Occipital lobe (tissue), 1 donor: ENCODE measurements at regions not wholly inside any gene's neighbourhood (a gene's known extent, or its start where the extent isn't known, plus 50 kb on each side); places are given as distances from the start of the nearest gene placed in this dataset.
"Not testable (repeated sequence)": the region's sequence is repeated elsewhere in the genome, so short reads cannot be mapped to it uniquely, and the experiment has no call there.

Experiments
- DNase-seq: peaks from one replicate; lab custom pipeline; 2025; lab: John Stamatoyannopoulos, UW

DNA sequence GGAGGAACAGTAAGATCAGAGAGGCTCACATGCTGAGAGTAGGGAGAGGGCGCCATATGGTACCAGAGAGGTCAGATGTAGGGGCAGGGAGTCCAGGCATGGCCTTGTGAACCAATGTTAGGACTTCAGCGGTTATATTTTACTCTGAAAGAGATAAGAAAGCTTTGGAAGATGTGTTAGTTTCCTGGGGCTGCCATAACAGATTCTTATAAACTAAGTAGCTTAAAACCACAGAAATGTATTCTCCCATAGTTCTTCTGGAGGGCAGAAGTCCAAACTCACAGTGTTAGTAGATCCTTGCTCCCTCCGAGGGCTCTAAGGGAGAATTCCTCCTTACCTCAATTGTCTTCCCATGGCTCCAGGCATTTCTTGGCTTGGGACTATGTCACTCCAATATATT lies 502.5 kb upstream of the ADGRL2 start:
- DNase-seq, result no peak

DNA sequence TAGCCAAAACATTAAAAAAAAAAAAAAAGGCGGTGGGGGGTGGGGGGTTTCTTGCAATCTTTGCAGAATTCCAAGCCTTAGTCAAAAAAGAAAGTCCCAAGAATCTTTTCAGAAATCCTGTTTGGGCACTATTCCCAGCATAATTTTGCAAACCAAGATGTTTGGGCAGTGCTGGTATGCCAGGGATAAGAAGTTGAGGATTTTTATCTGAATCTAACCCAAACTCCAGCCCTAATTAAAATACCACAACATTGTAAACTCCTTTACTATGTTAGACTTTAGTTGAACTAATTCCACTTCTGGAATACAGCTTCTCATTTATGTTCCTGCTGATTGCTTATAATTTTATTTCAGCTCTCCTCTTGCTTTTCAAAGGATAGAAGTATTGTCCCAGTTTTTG lies 504.1 kb upstream of the ADGRL2 start:
- DNase-seq, result no peak

DNA sequence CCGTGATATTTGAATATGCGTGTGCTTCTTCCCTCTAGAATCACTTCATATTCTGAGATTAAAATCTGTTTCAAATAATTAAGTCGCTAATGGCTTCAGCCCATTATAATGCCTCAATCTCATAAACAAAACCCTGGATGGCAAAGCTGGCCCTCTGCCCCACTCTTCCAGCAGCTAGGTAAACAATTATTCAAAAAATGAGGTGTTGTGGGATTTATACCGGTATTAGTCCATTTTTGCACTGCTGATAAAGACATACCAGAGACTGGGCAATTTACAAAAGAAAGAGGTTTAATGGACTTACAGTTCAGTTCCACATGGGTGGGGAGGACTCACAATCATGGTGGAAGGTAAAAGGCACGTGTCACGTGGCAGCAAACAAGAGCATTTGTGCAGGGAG lies 510.4 kb upstream of the ADGRL2 start:
- DNase-seq, result no peak

DNA sequence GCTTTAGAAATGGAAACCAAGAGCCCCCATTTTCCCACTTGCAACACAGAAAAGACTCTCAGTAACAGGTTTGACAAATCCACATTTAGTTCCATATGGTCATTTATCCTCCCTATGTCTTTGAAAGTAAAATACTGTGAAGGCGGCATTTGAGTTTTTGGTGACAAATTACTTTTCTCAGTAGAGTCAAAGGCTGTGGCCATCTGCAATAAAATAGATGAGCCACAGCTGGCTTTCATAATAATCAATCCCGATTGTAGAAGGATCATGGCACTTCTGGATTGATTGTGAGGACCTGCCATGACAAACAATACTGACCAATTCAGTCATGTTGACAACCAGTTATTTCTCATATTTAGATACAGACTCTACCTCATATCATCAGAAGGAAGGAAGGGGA lies 512.0 kb upstream of the ADGRL2 start:
- DNase-seq, result no peak

DNA sequence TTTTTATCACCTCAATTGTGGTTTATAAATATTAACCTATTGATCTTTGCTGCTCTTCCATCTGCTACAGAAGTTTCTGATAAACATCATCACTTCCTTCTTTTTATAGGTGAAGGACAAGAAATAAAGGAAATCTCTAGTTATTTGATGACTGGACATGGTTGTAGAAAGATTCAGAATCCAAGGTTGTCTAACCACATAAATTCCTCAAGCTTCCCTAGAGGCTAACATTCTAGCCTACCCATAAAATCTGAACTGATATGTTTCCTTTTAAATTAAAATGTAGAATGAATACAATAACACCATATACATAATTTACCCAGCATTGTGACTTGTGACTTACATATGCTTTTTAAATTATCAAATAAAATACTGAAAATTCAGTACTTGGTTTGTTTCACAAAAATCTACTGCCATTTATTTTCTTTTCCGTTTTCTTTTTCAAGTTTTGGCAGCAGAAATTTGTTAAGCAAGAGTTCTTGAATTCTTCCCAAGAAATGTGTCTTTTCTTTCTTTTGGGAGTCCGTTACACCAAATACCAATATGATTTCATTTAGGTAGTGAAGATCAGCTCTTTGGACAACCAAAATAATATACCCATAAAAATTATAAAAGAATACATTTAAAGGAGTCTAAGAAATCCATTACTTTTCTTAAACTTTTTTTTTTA lies 513.2 kb upstream of the ADGRL2 start:
- DNase-seq, result no peak

DNA sequence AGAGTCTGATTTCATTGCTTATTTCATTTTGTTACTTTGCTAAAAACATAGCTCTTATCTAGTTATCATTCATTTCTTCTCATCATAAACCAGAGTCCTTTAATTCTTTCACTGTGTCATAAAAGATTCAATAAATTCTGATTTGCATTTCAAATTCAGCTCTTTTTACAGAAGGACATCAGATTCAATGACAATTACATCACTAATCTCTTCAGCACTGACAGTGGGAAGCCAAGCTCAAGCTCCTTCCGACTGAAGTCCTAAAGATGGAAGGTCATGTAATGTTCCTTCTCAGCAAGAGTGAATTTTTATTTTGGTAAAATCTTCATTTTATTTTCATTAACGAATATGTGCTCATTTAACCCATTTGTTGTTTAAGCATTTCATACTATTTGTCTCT lies 530.7 kb upstream of the ADGRL2 start:
- DNase-seq, result no peak

DNA sequence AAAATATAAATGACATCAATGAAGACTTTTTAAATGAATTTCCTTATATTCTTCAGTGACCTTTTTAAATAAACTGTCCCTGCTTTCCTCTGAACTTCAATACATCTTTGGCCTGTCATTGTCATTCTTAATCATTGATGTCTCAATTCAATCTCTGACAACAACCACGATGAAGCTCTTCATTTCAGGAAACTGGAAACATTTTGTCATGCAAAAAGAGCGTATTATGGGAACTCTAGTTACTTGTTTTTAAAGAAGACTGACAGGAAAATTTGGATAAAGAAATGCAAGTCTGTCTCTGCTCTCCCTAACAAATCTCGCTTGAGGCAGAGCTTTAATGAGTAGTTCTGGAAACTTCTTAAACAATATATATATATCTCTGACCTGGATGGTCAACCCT lies 535.8 kb upstream of the ADGRL2 start:
- no peak for DNase-seq

DNA sequence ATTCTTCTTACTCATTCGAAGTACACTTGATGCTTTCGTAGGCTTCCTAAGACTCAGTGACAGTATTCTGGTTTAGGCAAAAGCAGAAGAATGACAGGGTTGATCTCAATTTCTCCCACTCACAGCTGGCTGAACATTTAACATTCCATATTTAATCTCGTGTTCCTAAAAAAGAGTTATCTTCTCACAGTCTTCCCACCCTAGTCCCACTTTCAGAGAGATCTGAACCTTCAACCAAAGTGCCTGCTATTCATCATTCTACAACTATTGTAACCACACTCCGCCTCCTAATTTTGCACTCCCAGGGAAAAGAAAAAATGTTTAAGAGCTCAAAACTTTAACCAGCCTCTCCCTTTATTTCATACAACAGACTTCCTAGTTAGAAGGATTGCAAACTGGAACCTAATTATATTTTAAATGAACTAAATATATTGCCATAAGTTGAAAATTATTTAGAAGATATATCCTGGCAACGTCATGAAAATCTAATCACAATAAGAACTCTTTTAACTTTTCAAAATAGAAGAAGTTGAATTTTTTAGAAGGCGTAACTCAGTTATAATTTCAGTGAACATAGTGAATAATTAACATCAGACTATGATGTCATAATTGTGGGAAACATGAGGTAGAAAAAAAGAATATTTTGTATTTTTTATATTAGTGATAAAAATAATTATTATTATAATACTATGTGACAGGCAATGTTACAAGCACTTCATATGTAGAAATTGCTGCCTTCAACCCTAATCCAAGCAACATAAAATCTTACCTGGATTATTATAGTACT lies 540.9 kb upstream of the ADGRL2 start:
- no peak for DNase-seq

DNA sequence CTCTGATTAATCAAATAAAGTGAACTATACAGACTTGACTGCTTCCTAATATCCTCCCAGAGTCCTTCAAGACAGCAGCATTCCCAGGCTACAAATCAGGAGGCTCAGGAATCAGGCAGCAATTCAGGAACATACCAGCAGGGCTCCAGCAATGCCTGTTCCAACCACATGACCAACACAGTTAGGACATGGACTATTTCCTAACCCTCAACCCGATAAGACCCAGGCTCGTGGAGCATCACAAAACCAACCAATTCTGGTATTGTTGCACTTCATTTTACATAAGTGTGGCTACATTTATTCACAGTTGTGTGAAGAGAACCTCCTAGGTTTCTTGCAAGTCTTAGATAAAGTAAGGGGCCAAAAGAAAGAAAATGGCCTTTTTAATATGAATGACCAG lies 546.2 kb upstream of the ADGRL2 start:
- DNase-seq, result no peak

DNA sequence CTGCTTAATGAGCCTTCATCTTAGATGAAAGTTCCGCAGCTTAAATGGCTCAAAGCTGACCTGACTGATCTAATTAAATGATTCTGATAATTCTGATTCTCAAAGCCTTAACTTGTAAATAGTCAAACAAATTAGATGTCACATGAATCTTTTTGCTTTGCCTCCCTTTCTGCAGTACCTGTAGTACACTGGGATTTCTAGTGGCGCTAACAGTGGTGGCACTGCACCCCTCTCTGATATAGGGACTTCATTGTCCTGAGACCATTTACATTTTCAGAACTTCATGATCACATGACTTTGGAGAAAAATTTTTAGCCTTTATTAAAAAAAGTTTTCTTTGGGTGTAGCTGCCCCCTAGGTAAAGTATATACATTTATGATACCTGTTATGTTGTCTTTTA lies 546.7 kb upstream of the ADGRL2 start:
- no peak for DNase-seq

DNA sequence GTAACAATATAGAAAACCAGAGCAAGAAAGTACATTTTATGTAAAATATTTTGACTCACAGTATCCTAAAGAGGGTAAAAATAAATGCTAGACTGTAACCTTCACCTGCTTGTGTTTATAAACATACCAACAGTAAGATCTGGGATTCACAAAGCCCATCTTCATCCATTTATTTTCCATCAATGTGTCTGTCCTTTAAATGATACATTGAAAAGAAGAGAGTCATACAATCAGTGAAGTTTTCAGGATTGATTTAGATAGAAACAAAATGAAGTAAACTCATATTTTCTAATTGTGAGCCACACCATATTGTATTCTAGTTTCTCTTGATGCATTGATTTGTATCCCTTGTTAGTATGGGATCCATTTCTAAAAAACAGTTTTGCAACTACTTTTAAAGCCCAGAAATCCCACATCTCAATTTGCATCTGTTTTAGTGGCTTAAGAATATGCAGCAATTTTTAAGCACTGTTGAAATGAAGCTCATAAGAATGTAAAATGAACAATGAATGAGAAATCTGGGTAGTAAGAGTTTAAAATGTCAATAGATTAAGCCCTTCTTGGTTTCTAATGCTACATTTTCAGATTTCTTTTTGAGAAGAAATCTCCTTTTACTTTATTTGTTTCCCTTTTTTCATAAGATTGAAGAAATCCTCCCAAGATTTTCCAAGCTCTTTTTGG lies 548.1 kb upstream of the ADGRL2 start:
- no peak for DNase-seq

DNA sequence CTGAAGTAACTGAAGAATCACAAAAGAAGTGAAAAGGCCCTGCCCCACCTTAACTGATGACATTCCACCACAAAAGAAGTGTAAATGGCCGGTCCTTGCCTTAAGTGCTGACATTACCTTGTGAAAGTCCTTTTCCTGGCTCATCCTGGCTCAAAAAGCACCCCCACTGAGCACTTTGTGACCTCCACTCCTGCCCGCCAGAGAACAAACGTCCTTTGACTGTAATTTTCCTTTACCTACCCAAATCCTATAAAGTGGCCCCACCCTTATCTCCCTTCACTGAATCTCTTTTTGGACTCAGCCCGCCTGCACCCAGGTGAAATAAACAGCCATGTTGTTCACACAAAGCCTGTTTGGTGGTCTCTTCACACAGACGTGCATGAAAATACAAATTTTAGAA lies 549.9 kb upstream of the ADGRL2 start:
- not testable (repeated sequence) for DNase-seq

DNA sequence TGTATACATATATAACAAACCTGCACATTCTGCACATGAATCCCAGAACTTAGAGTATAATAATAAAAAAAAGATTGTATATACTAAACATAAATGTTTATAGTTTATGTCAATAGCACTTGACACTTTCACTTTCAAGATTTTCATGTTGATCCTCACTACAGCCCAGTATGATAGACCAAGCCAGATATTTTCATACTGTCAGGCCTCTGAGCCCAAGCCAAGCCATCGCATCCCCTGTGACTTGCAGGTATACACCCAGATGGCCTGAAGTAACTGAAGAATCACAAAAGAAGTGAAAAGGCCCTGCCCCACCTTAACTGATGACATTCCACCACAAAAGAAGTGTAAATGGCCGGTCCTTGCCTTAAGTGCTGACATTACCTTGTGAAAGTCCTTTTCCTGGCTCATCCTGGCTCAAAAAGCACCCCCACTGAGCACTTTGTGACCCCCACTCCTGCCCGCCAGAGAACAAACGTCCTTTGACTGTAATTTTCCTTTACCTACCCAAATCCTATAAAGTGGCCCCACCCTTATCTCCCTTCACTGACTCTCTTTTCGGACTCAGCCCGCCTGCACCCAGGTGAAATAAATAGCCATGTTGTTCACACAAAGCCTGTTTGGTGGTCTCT lies 555.5 kb upstream of the ADGRL2 start:
- not testable (repeated sequence) for DNase-seq

DNA sequence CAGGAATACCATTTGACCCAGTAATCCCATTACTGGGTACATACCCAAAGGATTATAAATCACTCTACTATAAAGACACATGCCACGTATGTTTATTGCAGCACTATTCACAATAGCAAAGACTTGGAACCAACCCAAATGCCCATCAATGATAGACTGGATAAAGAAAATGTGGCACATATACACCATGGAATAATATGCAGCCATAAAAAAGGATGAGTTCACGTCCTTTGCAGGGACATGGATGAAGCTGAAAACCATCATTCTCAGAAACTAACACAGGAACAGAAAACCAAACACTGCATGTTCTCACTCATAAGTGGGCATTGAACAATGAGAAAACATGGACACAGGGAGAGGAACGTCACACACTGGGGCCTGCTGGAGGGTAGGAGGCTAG lies 556.1 kb upstream of the ADGRL2 start:
- DNase-seq, result not testable (repeated sequence)

DNA sequence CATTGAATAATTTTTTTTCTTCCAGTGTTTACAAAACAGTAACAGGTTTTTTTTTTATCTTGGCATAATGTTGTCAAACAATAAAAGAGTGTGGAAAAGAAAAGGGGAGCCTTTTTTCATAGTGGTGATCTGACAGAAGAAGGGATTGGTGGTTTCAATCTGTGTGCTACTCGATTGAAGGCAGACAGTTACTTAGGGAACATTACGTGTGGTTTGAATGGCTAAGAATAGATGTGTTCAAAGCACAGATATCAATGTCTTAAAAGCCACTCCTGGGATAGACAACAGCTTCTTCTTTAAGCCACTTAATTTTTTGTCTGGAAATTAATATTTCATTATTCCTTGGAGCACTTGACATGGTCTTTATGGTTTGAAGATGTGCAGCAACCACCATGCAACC lies 558.6 kb upstream of the ADGRL2 start:
- no peak for DNase-seq

DNA sequence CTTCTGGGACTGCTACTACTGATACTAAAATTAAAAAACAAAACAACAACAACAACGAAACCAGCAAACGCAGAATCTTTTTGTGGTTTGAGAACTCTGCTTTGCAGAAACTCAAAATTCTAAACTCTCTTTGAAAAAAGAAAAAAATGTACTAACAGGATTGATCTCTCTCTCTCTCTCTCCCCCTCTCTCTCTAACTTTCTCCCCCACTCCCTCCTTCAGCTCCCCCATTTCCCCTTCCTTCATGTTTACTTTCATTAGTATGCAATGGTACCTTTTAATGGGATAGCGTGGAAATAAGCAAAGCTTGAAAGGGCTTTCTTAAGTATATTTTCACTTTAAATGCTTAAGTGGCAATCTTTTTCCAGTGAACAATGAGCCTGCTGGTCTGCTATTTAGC lies 562.6 kb upstream of the ADGRL2 start:
- no peak for DNase-seq

DNA sequence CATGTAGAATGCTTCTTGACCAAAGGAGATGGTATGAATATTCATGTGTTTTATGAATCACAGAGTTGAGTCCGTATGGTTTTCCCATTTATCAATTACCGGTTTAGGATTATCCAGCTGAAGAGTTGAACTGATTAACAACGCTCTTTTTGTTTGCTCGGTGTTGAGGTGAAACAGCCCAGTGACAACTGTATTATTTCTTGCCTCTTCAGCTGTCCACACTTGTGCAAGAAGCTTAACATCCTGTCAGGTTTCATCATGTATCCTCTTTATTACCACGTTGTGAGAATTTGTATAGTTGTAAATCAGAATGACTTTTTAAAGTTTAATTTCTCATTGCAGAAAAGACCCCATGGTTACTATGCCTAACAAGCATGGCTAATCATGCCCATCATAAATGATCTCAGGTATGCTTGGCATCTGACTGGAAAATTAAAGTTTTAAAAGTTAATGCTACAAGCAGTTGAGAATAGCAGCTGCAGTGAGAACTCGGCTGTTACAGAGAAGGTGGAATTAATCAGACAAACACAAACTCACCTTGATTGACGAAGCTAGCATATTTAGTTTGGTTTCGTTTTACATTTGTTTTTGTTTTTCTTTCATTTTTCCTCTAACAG lies 563.2 kb upstream of the ADGRL2 start:
- DNase-seq, result no peak

DNA sequence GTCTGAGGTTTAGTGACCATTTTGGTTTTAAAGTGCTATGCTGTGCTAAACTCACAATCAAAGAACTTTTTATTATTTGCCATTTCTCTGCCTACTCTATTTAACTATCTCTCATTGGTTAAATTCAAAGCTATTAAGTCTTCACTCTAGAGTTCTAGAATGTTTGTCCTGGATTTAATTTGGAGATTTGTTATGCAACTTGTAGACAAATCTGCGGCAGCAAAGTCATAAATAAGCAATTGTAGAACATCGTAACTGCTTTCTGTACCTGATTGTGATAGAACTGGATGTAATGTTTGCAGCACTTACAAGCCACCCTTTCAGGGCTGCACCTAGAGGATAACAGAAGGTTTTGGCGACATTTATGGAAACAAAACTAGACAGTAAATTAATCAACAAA lies 566.5 kb upstream of the ADGRL2 start:
- no peak for DNase-seq

DNA sequence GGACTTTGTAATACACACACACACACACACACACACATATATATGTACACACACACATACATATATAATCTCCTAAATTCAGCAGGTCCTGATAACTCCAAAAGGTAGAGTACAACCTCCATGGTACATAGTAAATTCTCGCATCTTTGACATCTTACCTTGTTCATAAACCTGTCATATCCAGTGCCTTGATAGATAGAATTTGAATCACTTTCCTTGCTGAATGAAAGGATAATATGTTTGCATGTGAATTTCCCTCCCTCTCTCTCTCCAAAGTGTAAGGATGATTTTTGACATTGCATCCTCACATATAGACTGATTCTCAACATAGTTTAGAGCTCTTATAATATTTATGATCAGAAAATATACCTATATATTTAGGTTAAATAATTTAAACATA lies 567.1 kb upstream of the ADGRL2 start:
- no peak for DNase-seq

DNA sequence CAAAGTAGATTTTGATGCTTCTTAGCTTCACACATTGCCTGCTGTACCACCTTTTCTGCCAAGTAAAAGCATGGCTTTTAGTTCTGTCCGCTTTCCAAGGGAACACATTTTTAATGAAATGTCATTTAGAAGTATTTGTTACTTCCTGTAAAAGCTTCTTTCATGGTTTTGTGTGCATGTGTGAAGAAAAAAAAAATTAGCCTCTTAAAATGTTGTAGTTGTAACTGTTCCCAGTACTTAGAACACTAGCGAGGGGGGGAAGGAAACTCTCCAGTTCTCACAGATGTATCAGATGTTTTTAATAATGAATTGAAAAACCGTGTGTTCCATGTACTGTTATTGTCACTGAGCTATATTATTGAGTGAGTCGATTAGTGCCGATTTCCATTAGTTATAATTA lies 568.3 kb upstream of the ADGRL2 start:
- no peak for DNase-seq

DNA sequence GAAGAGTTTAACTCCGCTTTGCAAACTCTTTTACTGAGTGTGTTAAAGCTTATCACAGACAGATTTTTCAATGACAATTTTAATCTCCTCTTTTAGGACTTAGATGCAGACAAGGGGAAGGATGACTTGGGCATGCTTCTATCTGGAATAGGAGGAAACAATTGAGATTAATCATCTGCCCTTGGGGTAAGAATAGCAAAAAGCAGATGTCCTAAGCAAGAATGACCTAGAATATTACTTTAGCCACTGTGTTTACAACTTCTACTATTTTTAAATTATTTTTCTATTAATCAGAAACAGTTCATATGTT lies 569.0 kb upstream of the ADGRL2 start:
- DNase-seq, result no peak
